OCI-LY3 (cell line): ENCODE measurements at regions not wholly inside any gene's neighbourhood (a gene's known extent, or its start where the extent isn't known, plus 50 kb on each side); places are given as distances from the start of the nearest gene placed in this dataset.

Experiments
- H2AFZ ChIP-seq: fragments of 200-600, 300-600 bp; shearing (Covaris generic); 2 replicates; pipeline ENCODE4 v1.6.0; 2014; ENCODE audit warnings: antibody characterized with exemption, low read depth, low read length
- H3K27ac ChIP-seq: fragments of 200-600, 300-600 bp; sonication (generic); 2 replicates; pipeline ENCODE4 v1.5.1; 2014; ENCODE audit warnings: mild to moderate bottlenecking, low read length, moderate library complexity, mixed read lengths
- H3K27me3 ChIP-seq: fragments of 200-600, 300-600 bp; sonication (generic); 2 replicates; pipeline ENCODE4 v1.6.1; 2014; ENCODE audit warnings: low read depth, low read length, mixed read lengths
- H3K36me3 ChIP-seq: fragments of 200-600, 300-600 bp; sonication (generic); replicated peaks from 2 replicates; pipeline ENCODE3; 2014; ENCODE audit warnings: low read depth, low read length, mixed read lengths
- H3K4me1 ChIP-seq: fragments of 300-600, 200-600 bp; sonication (generic); 2 replicates; pipeline ENCODE4 v1.6.1; 2014; ENCODE audit warnings: low read length, mixed read lengths
- H3K4me2 ChIP-seq: fragments of 200-600, 300-600 bp; sonication (generic); 2 replicates; pipeline ENCODE4 v1.6.1; 2014; ENCODE audit warnings: low read length, mixed read lengths
- H3K4me3 ChIP-seq: fragments of 300-600, 200-600 bp; sonication (generic); 2 replicates; pipeline ENCODE4 v1.5.1; 2014; ENCODE audit warnings: antibody characterized with exemption, mild to moderate bottlenecking, low read length, moderate library complexity
- H3K79me2 ChIP-seq: fragments of 300-600, 200-600 bp; shearing (Covaris generic); 2 replicates; pipeline ENCODE4 v1.6.1; 2014; ENCODE audit warnings: mild to moderate bottlenecking, low read length, mixed read lengths
- H3K9ac ChIP-seq: fragments of 300-600, 200-600 bp; shearing (Covaris generic); 2 replicates; pipeline ENCODE4 v1.6.0; 2014; ENCODE audit warnings: mild to moderate bottlenecking, low read length, moderate library complexity
- H3K9me3 ChIP-seq: fragments of 200-600, 300-600 bp; shearing (Covaris generic); 2 replicates; pipeline ENCODE4 v1.6.1; 2014; ENCODE audit warnings: low read length, mixed read lengths; ENCODE audit not compliant: insufficient read depth
- H4K20me1 ChIP-seq: fragments of 200-600, 300-600 bp; sonication (generic); 2 replicates; pipeline ENCODE4 v1.6.1; 2016; ENCODE audit warnings: low read length, mixed read lengths; ENCODE audit not compliant: insufficient read depth
- CTCF ChIP-seq: fragments of 200-600, 300-600 bp; sonication (generic); IDR thresholded peaks from 2 replicates; pipeline ENCODE4 v1.5.1; 2014; ENCODE audit warnings: antibody characterized with exemption, low read length, low read depth
- EZH2phosphoT487 ChIP-seq: fragments of 200-600 bp; shearing (Covaris generic); IDR thresholded peaks from 2 replicates; pipeline ENCODE4 v1.6.1; 2018; ENCODE audit warnings: antibody characterized with exemption, mixed run types, low read depth

GRCh38 chr2:220440731-220441130, 813.3 kb downstream of the SLC4A3 start:
- peaks cover 16% of the 10 kb centered on the region for H3K4me1 ChIP-seq
- no peaks in the 10 kb centered on the region for H3K36me3 ChIP-seq
- H3K9ac ChIP-seq, result no peak overlapping the region
- no peak overlapping the region for H3K4me3 ChIP-seq
- H2AFZ ChIP-seq, result no peak overlapping the region
- H4K20me1 ChIP-seq, result no peaks in the 10 kb centered on the region
- no peak overlapping the region for H3K4me2 ChIP-seq
- H3K9me3 ChIP-seq, result no peaks in the 10 kb centered on the region
- H3K79me2 ChIP-seq, result no peaks in the 10 kb centered on the region
- no peaks in the 10 kb centered on the region for H3K27me3 ChIP-seq
- no peak for TF ChIP-seq EZH2phosphoT487
- no peak for TF ChIP-seq CTCF
- H3K27ac ChIP-seq, result no peak overlapping the region

GRCh38 chr2:220441404-220441803, 814.0 kb downstream of the SLC4A3 start:
- no peak overlapping the region for H3K4me2 ChIP-seq
- H3K27me3 ChIP-seq, result no peaks in the 10 kb centered on the region
- TF ChIP-seq EZH2phosphoT487 (no peak), CTCF (no peak)

GRCh38 chr2:220442012-220442411, 814.6 kb downstream of the SLC4A3 start:
- no peaks in the 10 kb centered on the region for H3K27me3 ChIP-seq
- no peak overlapping the region for H2AFZ ChIP-seq
- H3K36me3 ChIP-seq, result no peaks in the 10 kb centered on the region
- TF ChIP-seq EZH2phosphoT487 (no peak), CTCF (no peak)
- H3K4me1 ChIP-seq, result peaks cover 16% of the 10 kb centered on the region
- no peaks in the 10 kb centered on the region for H3K9me3 ChIP-seq
- no peak overlapping the region for H3K4me3 ChIP-seq
- H4K20me1 ChIP-seq, result no peaks in the 10 kb centered on the region
- H3K27ac ChIP-seq, result no peak overlapping the region
- H3K9ac ChIP-seq, result no peak overlapping the region
- no peaks in the 10 kb centered on the region for H3K79me2 ChIP-seq
- peak overlapping the region; percentile 20 for H3K4me2 ChIP-seq

More at GRCh38 chr2:220441404-220441803, 814.0 kb downstream of the SLC4A3 start:
- Histone ChIP-seq H3K36me3 (no peaks in the 10 kb centered on the region), H2AFZ (no peak overlapping the region), H3K4me1 (peaks cover 16% of the 10 kb centered on the region), H3K4me3 (no peak overlapping the region), H3K79me2 (no peaks in the 10 kb centered on the region), H3K27ac (no peak overlapping the region), H3K9me3 (no peaks in the 10 kb centered on the region), H3K9ac (no peak overlapping the region), H4K20me1 (no peaks in the 10 kb centered on the region)

- Histone ChIP-seq H2AFZ (no peak overlapping the region), H3K36me3 (no peaks in the 10 kb centered on the region), H3K4me2 (no peak overlapping the region), H3K27me3 (no peaks in the 10 kb centered on the region), H3K27ac (no peak overlapping the region), H3K9ac (no peak overlapping the region), H3K4me3 (no peak overlapping the region), H3K4me1 (peaks cover 16% of the 10 kb centered on the region), H3K9me3 (no peaks in the 10 kb centered on the region), H3K79me2 (no peaks in the 10 kb centered on the region), H4K20me1 (no peaks in the 10 kb centered on the region)
- TF ChIP-seq CTCF (no peak), EZH2phosphoT487 (no peak)
Measured at GRCh38 chr2:220445429-220446105, 818.1 kb downstream of the SLC4A3 start.
